GM12872 (cell line): ENCODE measurements at regions not wholly inside any gene's neighbourhood (a gene's known extent, or its start where the extent isn't known, plus 50 kb on each side); places are given as distances from the start of the nearest gene placed in this dataset.

Experiments used
- CTCF ChIP-seq: IDR thresholded peaks from 3 replicates; pipeline ENCODE4 v1.5.1; 2011; ENCODE audit warnings: low read depth, mild to moderate bottlenecking, low read length, moderate library complexity; ENCODE audit not compliant: insufficient read depth

DNA sequence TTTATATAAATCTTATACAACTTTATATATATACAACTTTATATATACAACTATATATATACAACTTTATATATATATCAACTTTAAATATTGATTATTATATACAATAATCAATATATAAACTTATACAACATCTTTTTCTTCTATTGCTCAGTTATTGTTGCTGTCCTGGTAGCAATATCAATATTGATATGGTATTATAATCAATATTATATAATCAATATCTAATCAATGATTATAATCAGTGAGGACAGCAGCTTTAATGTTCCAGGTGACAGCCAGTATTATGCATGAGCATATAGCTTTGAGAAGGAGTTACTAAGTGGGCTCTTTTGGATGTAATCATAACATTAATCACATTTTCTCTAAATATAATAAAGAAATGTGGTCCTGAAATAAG is 242.3 kb upstream of the SOX11 start:
- no peak for TF ChIP-seq CTCF

GRCh38 chr2:5453220-5454050 is 238.7 kb upstream of the SOX11 start:
- TF ChIP-seq CTCF: no peak

DNA sequence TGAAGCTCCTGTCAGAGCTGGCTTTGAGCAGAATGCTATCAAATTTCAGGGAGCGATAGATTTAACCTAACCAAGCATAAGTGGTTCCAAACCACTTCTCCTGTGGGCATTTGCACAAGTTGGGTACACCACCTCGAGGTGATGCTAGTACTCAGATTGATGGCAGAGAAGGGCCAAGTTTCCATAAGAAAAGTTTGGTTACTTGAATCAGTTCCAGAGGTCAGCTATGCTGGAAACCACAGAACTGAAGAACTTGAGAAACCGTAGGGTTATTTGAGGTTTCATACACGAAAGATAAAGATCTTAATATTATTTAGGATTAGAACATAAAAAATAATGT is 238.2 kb upstream of the SOX11 start:
- no peak for TF ChIP-seq CTCF

DNA sequence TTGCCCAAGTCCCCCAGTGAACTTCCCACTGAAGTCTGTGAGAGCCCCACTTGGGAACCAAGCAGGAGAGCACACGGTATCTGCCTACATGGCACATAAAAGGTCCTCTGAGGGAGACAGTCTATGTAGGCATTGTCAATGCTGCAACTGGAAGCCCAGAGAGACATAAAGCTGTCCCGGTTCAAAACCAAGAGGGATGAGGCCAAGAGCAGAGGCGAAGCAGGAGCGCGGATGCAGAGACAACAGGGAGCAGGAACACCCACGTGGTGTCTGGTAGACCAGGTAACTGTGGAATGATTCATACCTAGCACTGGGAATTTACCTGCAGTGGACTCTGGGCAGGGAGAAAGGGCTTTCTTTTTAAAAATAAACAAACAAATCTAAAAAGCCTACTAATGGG is 233.1 kb upstream of the SOX11 start:
- TF ChIP-seq CTCF: no peak

- TF ChIP-seq CTCF: no peak
Measured at GRCh38 chr2:5464657-5465056, 227.5 kb upstream of the SOX11 start.

- TF ChIP-seq CTCF: no peak
Measured at GRCh38 chr2:5465859-5466258, 226.3 kb upstream of the SOX11 start.

- TF ChIP-seq CTCF: no peak
Measured at GRCh38 chr2:5467178-5467905, 224.8 kb upstream of the SOX11 start.
